Esophagus muscularis mucosa (tissue), 4 donors: ENCODE measurements at regions not wholly inside any gene's neighbourhood (a gene's known extent, or its start where the extent isn't known, plus 50 kb on each side); places are given as distances from the start of the nearest gene placed in this dataset.

Experiments
- DNase-seq: peaks from one replicate; pipeline ENCODE4 v3.0.0-alpha.2; 2017; ENCODE audit errors: extremely low spot score
- H3K27ac ChIP-seq, 4 donors: fragments of 200-600 bp; sonication (generic); replicated peaks in 1 of 4; 1 replicate in 3 of 4; 2 replicates in 1 of 4; pipeline ENCODE4 v1.5.1; 2016 to 2019; ENCODE audit warnings: mild to moderate bottlenecking in 1 of 4
- H3K27me3 ChIP-seq, 4 donors: fragments of 200-600 bp; sonication (generic); one replicate each; pipeline versions ENCODE4 v1.5.1 to v1.6.0; 2016 to 2019
- H3K36me3 ChIP-seq, 4 donors: fragments of 200-600 bp; sonication (generic); one replicate each; pipeline ENCODE4 v1.5.1; 2016 to 2019
- H3K4me1 ChIP-seq, 4 donors: fragments of 200-600 bp; sonication (generic); one replicate each; pipeline ENCODE4 v1.5.1; 2016 to 2019
- H3K4me3 ChIP-seq, 4 donors: fragments of 200-600 bp; sonication (generic); 1 replicate in 2 of 4; 2 replicates in 2 of 4; pipeline ENCODE4 v1.5.1; 2016 to 2019; ENCODE audit warnings: mild to moderate bottlenecking in 4 of 4, moderate library complexity in 1 of 4
- H3K9me3 ChIP-seq, 4 donors: fragments of 200-600 bp; sonication (generic); 1 replicate in 3 of 4; 2 replicates in 1 of 4; pipeline ENCODE4 v1.5.1; 2016 to 2019
- EP300 ChIP-seq: sonication (generic); formaldehyde crosslinking; IDR thresholded peaks from one replicate; pipeline ENCODE4 v1.6.1; 2017; ENCODE audit warnings: antibody characterized with exemption
- POLR2A ChIP-seq: fragments of 450-650 bp; IDR thresholded peaks from one replicate; pipeline ENCODE4 v1.6.1; 2017; ENCODE audit warnings: antibody characterized with exemption, moderate library complexity, mild to moderate bottlenecking, low read depth
- POLR2AphosphoS5 ChIP-seq, 2 donors: sonication (generic); formaldehyde crosslinking; IDR thresholded peaks; one replicate each; pipeline ENCODE4 v1.6.1; 2017; ENCODE audit warnings: antibody characterized with exemption in 2 of 2
- WGBS: methylation state at CpG from one replicate; pipeline ENCODE4 v1.1.5; 2018; 5-methylcytosine and 5-hydroxymethylcytosine counted together
- intact Hi-C: fragments of 100-400 bp; cut with DNase I; formaldehyde crosslinking; loops from one replicate; pipeline ENCODE4 v1.15.1; 2023
- TF ChIP-seq, protein P1 (sequence below), 3 experiments: fragments of 200-600 bp in 2 of 3; fragments of 450-650 bp in 1 of 3; sonication (generic) in 2 of 3; IDR thresholded peaks; one replicate each; pipeline ENCODE4 v1.5.1; 2017 to 2019; ENCODE audit warnings: antibody characterized with exemption in 3 of 3, mild to moderate bottlenecking in 2 of 3, moderate library complexity in 1 of 3

DNA sequence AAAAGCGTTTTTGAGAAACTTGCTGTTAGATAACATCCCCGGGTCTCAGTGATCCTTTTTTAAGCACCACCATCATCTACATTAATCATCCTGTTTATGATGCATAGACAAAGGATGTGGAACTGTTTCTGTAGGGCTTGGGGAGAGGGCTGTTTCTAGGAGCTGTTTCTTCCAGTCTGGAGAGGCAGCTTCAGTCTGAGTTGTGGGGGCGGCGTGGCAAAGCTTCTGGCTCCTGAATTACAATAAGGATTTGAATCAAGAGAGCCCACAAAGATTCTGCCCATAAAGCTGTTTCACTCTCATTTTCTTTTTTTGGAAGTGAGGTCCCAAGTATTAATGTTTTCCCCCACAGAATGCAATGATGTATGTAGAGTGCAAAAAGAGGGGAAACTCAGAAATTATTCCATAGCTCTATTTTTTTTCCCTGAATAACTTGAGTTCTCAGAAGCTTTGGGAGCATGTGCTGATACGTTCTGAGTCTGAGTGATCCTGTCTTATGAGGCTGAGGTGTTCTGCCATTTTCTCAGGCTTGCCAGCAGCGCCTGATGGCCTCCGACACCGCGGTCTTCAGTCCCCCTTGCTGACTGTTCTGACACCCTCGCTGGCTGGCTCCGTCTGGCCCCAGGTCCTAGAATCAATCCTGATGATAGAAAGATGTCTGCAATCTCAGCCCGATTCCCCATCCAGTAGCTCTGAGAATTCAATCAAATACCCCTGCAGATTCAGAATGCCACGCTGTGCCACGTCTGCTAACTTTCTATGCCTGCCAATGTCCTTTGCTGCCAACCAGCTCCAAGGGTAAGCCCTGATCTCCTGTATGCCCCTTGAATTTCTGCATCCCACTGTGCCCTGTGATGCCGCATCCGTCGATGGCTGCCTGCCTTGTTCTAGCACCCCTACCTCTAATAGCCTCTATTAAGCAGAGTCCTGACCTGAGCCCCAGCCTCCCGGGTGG is 92.4 kb upstream of the AKT3 start:
- intact Hi-C loops, result no loop called here
- Histone ChIP-seq H3K27ac (no peak overlapping the region), H3K27me3 (peaks cover 0 to 11% (median 0%) of the 10 kb centered on the region in 4 donors), H3K4me1 (no peaks in the 10 kb centered on the region), H3K9me3 (no peaks in the 10 kb centered on the region), H3K4me3 (no peak overlapping the region), H3K36me3 (no peaks in the 10 kb centered on the region)
- TF ChIP-seq POLR2A, result no peak
- no peak for TF ChIP-seq POLR2AphosphoS5 (IDR thresholded peaks at IDR 0.05)
- TF ChIP-seq, protein P1, sequence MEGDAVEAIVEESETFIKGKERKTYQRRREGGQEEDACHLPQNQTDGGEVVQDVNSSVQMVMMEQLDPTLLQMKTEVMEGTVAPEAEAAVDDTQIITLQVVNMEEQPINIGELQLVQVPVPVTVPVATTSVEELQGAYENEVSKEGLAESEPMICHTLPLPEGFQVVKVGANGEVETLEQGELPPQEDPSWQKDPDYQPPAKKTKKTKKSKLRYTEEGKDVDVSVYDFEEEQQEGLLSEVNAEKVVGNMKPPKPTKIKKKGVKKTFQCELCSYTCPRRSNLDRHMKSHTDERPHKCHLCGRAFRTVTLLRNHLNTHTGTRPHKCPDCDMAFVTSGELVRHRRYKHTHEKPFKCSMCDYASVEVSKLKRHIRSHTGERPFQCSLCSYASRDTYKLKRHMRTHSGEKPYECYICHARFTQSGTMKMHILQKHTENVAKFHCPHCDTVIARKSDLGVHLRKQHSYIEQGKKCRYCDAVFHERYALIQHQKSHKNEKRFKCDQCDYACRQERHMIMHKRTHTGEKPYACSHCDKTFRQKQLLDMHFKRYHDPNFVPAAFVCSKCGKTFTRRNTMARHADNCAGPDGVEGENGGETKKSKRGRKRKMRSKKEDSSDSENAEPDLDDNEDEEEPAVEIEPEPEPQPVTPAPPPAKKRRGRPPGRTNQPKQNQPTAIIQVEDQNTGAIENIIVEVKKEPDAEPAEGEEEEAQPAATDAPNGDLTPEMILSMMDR (IDR thresholded peaks at IDR 0.05), result no peak
- TF ChIP-seq EP300, result no peak
- 83% methylated on average over 18 of the region's 18 CpGs for WGBS
- DNase-seq, result peak; percentile 90

DNA sequence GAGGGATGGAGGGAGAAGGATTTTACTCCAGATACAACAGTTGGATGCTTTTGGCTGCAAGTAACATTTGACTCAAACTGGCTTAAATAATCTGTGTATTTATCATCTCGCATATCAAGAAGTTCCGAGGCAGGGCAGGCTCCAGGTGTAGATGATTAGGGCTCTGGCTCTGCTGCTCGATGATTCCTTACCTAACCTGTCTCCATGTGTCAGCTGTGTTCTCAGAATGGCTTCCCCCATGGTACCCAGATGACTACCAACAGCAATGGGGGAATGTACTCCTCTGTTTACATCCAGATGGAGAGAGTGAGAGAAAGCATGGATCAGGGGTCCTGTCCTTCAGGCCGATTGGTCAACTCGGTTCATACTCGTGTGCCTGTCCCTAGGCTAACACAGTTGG is 90.4 kb upstream of the AKT3 start:
- intact Hi-C loops, result no loop called here
- no peaks in the 10 kb centered on the region for H3K36me3 ChIP-seq
- 73% methylated on average over 6 of the region's 6 CpGs for WGBS

DNA sequence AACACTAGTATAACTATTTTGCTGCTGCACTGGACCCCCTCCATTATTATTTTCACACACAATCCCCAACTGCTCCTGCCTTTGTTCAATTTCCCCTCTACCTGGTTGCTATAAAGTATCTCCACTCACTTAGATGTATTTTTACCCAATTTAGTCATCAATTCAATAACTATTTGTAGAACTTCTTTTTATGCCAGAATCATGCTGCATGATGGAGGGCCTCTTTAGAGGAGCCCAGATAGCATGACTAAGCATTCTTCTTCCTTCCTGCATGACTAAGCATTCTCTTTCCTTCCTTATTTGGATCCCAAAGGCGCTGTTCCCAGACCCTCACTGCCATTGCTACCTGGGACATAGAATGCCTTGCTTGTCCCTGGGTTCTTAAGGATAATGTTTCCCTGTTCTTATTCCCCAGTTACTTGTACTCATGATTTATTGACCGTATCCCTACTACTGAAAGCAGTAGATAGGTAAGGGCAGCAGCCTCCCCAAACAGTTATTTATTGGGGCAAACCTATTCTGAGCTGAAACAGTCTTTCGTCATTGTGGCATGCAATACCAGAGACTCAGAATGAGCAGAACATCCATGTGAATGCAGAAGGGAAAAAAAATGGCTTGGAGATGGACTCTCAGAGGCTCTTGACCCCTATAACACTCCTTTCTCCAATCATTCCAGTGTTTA is 89.3 kb upstream of the AKT3 start:
- H3K36me3 ChIP-seq, result no peaks in the 10 kb centered on the region
- TF ChIP-seq POLR2A, result no peak
- TF ChIP-seq, protein P1 (IDR thresholded peaks at IDR 0.05), result no peak
- TF ChIP-seq EP300, result no peak
- TF ChIP-seq POLR2AphosphoS5 (IDR thresholded peaks at IDR 0.05), result no peak
- H3K9me3 ChIP-seq, result peaks cover 0 to 4% (median 0%) of the 10 kb centered on the region in 4 donors
- intact Hi-C loops, result no loop called here
- 86% methylated on average over 3 of the region's 3 CpGs for WGBS
- H3K4me1 ChIP-seq, result no peaks in the 10 kb centered on the region
- peaks cover 0 to 9% (median 0%) of the 10 kb centered on the region in 4 donors for H3K27me3 ChIP-seq
- no peak overlapping the region for H3K27ac ChIP-seq
- DNase-seq, result no peak
- no peak overlapping the region for H3K4me3 ChIP-seq

More for the DNA sequence above, 90.4 kb upstream of the AKT3 start:
- peak; percentile 90 for DNase-seq
- H3K4me3 ChIP-seq, result no peak overlapping the region
- peaks cover 0 to 11% (median 0%) of the 10 kb centered on the region in 4 donors for H3K27me3 ChIP-seq
- no peaks in the 10 kb centered on the region for H3K9me3 ChIP-seq
- TF ChIP-seq POLR2A, result no peak
- TF ChIP-seq POLR2AphosphoS5 (IDR thresholded peaks at IDR 0.05), result no peak
- no peak for TF ChIP-seq EP300
- TF ChIP-seq, protein P1 (IDR thresholded peaks at IDR 0.05), result no peak
- H3K4me1 ChIP-seq, result no peaks in the 10 kb centered on the region
- no peak overlapping the region for H3K27ac ChIP-seq

DNA sequence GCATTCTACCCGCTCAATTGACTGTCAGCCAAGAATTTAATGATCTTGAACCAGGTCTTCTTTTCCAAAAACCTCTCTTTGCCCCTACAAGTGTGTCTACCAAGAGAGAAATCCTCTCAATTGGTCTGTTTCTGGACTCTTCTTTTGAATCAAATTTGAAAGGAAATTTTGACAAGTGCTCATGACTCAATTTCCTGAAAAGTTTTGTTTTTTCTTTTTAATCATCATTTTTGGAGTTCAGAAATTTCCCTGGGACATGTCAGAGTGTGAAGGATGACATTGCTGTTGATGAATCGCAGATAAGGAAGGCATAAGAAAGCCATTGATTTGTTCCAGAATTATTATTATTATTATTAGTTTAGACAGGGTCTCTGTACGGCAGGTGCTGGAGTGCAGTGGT is 88.2 kb upstream of the AKT3 start:
- Histone ChIP-seq H3K4me3 (no peak overlapping the region), H3K27me3 (peaks cover 0 to 6% (median 0%) of the 10 kb centered on the region in 4 donors), H3K4me1 (no peaks in the 10 kb centered on the region), H3K36me3 (no peaks in the 10 kb centered on the region), H3K27ac (no peak overlapping the region), H3K9me3 (peaks cover 0 to 6% (median 0%) of the 10 kb centered on the region in 4 donors)
- WGBS, result 80% methylated on average over 3 of the region's 3 CpGs
- intact Hi-C loops, result no loop called here
- no peak for DNase-seq
- TF ChIP-seq, protein P1 (IDR thresholded peaks at IDR 0.05), result no peak
- TF ChIP-seq POLR2AphosphoS5 (IDR thresholded peaks at IDR 0.05) (no peak), POLR2A (no peak), EP300 (no peak)
